ENCODE measurements at regions not wholly inside any gene's neighbourhood (a gene's known extent, or its start where the extent isn't known, plus 50 kb on each side); places are given as distances from the start of the nearest gene placed in this dataset.

- no peak for DNase-seq (ENCODE audit: low spot score)
- in situ Hi-C loops (cut with MboI; ENCODE audit: low sequenced_read_pairs, unreplicated experiment) = no loop called here
- no peak for TF ChIP-seq CTCF (IDR thresholded peaks at IDR 0.05; ENCODE audit: borderline replicate concordance, control extremely low read depth, extremely low read depth, insufficient read depth, missing control alignments)
Measured at GRCh38 chr20:39596554-39596953, 634.4 kb downstream of the DHX35 start.

- TF ChIP-seq CTCF (IDR thresholded peaks at IDR 0.05; ENCODE audit: borderline replicate concordance, control extremely low read depth, extremely low read depth, insufficient read depth, missing control alignments) = no peak
- in situ Hi-C loops (cut with MboI; ENCODE audit: low sequenced_read_pairs, unreplicated experiment) = no loop called here
- DNase-seq (ENCODE audit: low spot score) = no peak
Measured at GRCh38 chr20:39592371-39592770, 630.2 kb downstream of the DHX35 start.

DNA sequence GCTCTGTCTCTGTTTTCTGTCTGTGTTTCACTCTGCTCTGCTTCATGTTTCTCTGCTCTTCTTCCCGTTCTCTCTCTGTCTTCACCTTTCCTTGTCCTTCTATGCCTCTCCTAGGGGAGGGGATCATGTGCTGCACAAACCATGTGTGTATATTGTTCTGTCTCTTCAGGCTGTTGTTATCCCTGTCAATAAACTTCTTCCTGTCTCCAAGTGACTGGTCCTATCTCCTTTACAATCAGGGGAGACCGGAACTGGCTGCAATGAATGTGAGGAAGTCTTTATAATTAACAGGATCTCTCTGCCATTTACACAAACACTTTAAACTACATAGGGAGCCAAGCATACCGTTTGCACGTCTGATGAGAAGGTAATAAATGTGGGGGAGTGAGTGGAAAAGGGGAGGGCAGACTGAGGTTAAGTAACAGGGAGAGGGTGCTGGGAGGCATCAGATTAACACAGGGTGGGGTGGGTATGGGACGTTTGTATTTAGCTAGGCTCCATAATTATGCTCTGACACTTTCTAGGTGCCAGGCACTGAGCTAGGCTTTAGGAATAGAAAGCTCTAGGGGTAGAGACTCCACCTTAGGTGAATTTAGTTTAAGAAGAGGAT is 626.1 kb downstream of the DHX35 start:
- TF ChIP-seq CTCF (IDR thresholded peaks at IDR 0.05; ENCODE audit: borderline replicate concordance, control extremely low read depth, extremely low read depth, insufficient read depth, missing control alignments) = no peak
- no peak for DNase-seq (ENCODE audit: low spot score)
- in situ Hi-C loops (cut with MboI; ENCODE audit: low sequenced_read_pairs, unreplicated experiment) = no loop called here

DNA sequence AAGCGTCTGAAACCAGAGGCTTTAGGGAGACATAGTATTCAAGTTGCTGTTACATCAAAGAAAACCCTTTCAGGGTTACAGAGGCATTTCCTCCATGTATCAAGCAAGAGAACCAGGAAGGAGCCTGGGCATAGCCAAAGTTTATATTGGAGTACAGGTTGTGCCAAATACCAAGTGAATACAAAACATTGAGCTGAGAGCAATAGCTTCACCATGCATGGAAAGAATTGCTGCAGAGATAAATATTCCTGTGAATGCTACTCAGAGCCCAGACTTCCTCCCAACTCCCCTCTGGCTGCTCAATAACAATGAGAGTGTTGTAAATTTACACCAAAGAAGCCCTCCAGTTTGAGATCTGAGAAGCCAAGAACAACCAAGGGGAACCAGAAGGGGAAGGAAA is 618.9 kb downstream of the DHX35 start:
- in situ Hi-C loops (cut with MboI; ENCODE audit: low sequenced_read_pairs, unreplicated experiment) = no loop called here
- no peak for DNase-seq (ENCODE audit: low spot score)
- TF ChIP-seq CTCF (IDR thresholded peaks at IDR 0.05; ENCODE audit: borderline replicate concordance, control extremely low read depth, extremely low read depth, insufficient read depth, missing control alignments) = no peak

- no peak for TF ChIP-seq CTCF (IDR thresholded peaks at IDR 0.05; ENCODE audit: borderline replicate concordance, control extremely low read depth, extremely low read depth, insufficient read depth, missing control alignments)
- in situ Hi-C loops (cut with MboI; ENCODE audit: low sequenced_read_pairs, unreplicated experiment) = no loop called here
- DNase-seq (ENCODE audit: low spot score) = no peak
Measured at GRCh38 chr20:39576771-39577170, 614.6 kb downstream of the DHX35 start.

GRCh38 chr20:39574061-39574460 is 611.9 kb downstream of the DHX35 start:
- no peak for DNase-seq (ENCODE audit: low spot score)
- no peak for TF ChIP-seq CTCF (IDR thresholded peaks at IDR 0.05; ENCODE audit: borderline replicate concordance, control extremely low read depth, extremely low read depth, insufficient read depth, missing control alignments)
- in situ Hi-C loops (cut with MboI; ENCODE audit: low sequenced_read_pairs, unreplicated experiment) = no loop called here
